IPS DF 19.7 (cell line): ENCODE measurements at regions not wholly inside any gene's neighbourhood (a gene's known extent, or its start where the extent isn't known, plus 50 kb on each side); places are given as distances from the start of the nearest gene placed in this dataset.

Experiments used
- DNase-seq: peaks from one replicate; pipeline ENCODE4 v3.0.0-alpha.2; 2013; ENCODE audit warnings: low read depth, low spot score

DNA sequence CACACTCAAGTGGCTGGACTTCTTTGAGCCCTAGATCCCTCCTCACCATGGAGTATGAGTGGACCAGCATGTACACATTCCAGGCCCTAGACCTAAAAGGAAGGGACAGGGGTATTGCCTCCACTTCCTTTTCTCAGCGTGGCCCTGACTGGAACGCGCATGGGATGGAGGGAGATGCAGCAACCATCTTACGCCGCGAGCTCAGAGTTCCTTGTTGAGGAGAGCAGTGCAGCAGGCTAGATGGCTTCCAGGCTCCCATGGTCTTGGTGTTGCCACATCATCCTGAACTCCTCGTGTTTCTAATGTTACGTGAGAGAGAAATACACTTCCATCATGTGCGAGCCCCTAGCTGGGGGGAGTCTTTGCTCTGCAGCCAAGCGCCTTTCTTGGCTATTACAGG, 61.8 kb upstream of the DIO3 start:
- no peak for DNase-seq

DNA sequence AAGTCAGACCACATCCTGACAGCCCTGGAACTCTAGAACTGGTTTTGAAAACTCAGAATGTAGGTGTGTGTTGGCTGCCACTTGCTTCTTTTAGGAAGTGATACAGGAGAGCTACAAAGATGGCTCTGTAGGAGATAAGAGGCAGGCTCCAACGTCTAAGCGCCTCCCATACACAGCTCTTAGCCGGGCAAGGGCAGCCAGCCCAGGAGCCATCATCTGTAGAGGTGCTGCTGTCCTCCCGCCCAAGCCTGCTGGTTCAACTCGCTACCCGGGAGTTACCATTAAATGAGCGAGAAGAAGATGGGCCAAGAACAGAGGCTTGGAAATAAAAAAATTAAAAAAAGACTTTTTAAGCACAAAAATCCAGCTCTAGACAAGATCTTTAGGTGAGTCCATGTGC, 61.2 kb upstream of the DIO3 start:
- DNase-seq, result no peak

DNA sequence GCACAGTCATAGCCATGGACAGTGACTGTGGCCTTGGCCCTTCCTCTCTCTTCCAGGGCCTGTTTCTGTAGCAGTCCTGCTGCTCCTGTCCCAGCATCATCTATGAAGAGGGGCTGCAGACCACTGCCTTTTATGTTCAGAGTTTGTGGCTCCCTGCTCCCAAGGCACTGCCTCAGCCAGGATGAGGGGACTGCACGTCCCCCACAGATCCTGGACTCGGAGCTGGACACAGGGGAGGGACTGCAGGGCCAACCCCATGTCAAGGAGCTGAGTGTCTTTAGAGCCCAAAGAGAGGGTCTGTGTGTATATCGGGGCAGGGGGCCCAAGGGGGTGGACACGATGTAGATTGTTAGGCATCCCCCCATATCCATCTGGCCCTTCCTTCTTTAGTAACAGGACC, 60.6 kb upstream of the DIO3 start:
- no peak for DNase-seq

DNA sequence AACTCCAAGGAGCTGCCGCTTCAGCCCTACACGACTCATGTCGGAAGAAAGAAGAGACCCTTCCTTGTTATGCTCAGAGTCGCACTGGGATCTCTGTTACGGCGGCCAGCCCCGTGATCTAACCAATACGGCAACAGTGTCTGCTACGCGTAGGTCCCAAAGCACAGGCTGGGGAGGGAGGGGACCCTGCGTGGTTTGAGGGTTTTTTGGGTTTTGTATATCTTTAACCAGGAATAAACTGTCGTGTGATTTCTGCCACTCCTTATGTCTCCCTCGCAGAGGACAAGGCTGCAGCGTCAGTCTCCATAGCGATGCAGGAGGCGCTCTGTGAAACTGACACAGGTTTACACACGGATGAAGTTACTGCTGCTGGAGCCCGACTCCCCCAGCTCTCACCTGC, 60.0 kb upstream of the DIO3 start:
- no peak for DNase-seq

DNA sequence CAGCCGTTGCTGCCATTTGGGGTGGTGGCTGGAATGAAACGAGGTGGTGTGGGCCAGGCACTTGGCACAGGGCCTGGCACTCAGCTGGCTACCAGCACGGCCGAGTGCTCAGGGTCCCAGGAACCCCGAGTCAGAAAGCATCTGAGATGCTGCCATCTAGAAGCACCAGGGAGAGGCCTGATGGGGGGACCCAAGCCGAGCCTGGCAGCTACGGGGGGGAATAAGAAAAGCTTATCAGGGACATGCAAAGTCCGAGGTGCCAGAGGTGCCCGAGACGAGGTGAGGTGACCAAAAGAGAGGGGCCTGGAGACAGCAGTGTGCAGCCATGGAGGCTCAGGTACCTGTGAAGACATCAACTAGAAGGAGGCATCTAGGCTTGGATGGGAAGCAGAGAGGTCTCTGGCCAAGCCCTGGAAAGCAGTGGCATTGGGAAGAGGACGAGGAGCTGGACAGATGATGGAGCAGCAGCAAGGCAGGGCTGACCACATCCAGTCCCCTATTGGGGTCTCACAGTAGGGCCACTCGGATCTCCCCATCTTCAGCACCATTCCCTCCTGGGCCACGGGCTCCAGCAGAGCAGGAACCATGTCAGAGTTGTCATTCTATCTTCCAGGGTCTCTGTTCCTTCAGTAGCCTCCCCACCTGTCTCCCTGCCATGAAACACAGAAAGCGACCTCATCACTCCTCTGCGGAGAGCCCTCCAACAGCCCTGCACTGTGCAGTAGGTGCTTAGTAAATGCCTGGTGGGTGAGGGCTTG, 59.3 kb upstream of the DIO3 start:
- DNase-seq, result no peak

DNA sequence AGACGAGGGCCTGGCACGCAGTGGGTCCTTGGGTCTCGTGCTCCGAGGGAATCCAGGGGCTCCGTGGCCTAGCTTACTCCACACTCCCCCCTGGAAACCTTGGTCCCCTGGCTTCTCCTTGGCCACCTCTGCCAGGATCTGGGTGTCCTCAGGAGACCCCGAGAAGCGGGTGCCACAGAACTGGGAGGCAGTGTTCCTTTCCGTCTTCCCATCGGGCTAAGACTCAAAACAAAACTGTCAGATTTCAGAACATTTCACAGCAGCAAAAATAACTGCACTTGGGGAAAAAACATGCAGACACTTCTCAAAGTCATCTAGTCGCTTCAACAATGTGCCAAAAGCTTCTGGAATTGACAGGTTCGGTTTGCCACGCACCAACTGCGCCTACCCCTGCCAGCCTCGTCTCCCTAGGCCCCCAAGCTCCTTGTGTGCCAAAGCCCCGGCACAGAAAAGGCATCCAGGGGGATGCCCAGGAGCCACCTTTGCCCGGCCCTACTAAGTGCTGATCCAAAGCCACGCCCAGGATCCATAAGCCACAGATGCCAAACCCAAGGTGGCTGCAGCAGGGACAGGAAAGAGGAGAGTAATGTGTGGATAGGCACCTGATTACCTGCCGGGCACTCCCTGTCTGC, 58.4 kb upstream of the DIO3 start:
- no peak for DNase-seq

DNA sequence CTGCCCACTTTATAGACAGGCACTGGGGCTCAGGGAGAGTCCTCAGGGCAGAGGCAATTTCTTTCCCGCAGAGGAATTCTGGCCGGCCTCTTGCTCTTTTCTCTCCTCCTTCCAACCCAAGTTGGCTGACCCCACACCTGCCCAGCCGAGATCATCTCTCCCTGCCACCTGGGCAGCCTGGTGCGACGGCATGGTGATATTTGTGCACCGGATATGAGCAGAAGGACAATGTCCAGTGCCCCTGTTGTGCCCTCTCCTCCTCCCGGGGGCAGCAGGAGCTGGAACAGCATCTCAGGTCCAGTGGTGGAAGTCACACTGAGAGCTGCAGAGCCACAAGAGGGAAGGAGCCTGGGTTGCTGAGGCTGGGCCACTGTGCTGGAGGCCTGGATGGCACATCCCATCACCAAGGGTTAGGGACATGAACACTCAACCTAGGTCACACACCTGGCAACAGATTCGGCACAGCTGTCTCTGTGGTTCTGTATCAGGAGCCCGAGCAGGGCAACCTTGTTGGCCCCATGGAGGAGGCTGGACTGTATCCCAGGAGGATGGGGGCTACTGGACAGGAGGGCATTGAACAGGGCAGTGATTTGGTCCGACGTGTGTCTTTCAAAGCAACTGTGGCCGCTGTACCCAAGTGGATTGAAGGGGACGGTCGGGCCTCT, 57.7 kb upstream of the DIO3 start:
- no peak for DNase-seq

DNA sequence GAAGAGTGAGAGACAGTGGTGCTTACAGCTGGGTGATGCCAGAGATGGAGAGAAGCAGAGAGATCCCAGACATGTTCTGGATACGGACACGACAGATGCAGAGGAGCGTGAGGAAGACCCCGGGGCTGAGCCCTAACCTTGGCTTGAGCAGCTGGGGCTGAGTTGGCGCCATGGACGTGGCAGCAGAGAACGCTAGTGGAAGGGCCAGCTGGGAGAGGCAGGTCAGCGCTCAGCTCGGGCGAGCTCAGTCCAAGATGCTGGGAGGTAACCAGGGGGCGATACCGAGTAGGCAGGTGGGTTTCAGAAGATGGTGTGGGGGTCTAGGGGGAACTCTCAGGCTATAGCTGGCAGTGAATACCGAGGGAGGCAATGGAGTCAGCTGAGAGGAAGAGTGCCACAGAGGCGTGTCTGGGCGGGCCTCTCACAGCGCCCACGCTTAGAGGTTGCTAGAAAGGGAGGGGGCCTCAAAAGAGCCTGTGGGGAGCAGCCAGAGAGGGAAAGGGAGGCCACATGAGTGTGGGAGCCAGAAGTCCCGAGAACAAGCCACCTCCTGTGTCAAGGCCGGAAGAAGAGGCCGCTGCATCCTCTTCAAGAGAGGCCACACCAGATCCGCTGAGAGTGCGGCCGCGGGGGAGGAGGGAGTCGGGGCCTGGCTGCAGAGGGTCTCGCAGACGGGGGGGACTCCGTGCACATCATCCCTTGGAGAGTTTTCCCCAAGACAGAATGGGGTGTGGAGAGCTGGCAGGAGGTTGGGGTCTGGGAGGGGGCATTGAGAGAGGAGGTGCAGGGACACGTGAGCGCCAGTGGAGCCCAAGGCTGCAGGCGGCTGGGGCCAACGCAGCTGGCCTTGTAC, 57.0 kb upstream of the DIO3 start:
- DNase-seq, result no peak

DNA sequence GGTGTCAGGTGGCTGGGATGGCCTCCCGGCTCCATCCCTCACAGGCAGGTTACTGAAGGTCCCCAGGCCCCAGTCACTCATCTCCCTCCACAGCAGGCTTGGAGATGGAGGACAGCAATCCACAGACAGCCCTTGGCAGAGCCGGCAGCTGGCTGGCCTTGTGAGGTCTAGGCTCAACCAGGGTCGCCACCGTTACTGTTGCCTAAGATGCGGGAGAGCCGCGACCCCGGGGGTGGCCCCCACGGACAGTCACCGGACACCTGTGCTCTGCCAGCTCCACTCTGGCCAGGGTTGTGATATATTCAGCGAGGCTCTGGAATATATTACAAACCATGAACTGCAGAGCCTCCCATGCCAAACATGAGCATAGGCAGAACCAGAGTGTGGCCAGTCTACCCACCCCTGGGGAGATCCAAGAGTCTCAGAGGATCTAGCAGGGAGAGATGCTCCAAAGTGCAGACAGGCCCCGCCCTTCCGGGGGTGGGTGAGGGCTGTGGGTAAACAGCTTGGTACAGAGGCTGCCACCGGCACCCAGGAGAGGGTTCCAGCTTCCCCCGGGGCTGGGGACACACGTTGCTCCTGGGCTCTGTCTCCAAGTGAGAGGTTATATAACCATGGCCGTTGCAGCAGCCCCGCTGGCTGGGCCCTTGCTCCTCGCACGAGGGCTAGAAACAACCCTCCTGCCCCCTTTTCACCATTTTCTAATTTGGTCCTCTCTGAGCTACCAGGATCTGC, 55.9 kb upstream of the DIO3 start:
- DNase-seq, result no peak

DNA sequence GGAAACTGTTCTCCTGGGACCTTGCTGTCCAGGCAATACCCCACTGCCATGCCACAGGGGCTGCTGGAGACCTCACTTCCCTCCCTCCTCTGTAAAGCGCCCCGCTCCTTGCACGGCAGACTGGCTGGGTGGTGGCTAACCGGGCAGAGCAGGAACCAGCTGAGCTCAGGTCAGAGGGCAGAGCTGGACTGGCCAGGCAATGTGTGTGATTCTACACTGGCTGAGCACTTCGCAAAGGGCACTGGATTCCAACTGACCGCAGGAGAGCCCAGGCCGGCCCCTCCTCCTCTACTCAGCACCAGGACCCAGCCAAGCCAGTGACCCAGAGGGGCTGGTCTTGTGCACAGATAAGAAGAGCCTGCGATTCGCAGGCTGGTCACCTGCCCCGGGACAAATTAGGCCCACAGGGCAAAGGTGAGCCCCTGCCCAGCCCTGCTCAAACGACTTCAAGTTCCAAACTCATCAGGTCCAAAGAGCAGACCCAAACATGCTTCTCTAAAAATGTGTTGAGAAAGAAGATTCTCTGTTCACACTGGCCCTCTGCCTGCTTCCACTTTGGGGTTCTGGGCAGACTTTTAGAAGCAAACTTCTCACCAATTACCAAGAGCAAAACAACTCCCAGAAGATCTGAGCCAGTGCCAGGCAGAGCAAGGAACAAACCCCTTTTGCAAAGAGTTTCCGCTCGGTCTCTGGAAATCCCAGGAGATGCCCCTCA, 54.9 kb upstream of the DIO3 start:
- no peak for DNase-seq

DNA sequence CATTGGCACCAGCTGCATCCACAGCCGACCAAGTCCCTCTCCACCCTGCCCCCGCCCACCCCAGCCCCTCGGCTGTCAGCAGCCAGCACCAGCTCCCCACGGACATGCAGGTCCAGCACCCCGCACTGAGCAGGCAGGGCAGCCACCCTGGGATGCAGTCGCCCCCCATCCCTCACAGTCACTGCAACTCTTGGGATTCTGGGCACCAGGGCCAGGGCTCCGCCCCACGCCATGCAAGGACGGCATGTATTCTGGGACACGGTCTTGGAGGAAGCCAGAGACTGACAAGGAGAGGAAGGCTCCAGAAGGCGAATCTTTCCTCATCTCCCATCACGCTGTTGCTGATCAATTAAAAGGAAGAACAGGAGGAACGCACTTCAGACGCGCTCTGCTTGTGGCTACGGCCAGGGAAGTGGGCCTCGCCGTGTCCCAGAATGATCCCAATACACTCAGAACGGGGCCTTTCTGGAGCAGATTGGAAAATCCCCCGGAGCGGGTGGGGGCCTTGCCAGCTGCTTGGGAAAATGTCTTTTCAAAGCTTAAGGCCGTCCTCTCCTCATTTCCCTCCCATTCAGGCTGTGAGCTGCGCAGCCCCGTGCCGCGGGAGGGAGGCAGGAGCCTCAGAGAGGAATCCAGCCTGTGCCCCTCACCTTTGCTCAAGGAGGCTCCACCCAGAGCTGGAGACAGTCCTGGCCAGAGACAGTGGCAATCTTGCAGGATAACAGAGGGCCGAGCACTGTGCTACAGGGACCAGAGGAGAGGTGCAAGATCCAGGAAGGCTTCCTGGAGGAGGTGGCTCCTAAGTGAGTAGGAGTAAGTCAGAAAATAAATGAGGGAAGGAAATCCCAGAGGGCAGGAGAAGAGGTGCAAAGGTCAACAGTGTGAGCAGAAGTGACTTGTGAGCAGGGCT, 54.1 kb upstream of the DIO3 start:
- DNase-seq, result no peak

DNA sequence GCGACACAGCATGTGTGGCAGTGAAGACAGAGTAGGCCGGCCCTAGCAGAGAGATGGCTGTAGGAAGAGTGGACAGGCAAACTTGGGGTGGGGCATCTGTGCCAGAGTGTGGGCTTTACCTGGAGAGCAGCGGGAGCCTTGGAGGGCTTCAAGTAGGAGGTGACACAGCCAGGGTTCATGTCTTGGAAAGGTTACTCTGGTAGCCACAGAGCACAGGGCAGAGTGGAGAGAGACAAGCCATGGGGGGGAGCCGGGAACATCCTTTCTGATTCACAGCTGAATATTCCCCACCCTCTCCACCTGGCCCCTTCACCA, 53.5 kb upstream of the DIO3 start:
- DNase-seq, result no peak

DNA sequence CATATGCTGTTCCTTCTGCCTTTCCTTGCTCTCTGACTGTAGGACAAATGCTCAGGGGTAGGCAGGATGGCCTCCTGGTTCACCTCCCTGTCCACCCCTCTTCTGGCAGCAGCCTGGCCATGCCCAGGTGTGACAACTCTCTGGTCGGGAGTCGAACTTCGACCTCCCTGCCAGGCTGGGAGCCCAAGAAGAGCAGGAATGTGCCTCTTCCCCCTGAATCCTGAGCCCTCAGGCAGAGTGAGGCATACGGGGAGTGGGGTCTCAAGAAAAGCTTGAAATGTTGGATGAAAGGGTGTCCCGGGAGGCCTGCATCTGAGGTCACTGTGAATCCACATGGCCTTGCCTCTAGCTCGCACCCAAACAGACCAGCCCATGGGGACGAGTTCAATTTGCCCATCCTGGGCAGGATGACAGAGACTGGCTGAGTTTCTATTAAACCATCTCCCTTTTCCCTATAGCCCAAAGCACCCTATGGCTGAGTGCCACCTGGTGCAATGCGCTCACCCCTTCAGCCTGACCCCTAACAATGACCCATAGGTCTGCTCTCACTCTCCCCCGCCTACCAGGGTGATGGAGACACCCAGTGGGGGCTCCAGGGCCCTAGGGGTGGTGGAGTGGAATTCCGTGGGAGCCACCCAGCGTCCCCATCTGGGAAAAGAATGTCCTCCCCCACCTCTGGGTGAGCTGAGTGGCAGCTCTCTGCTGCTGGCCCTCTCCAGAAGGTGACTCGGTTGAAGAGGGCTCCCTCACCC, 52.9 kb upstream of the DIO3 start:
- DNase-seq, result no peak

DNA sequence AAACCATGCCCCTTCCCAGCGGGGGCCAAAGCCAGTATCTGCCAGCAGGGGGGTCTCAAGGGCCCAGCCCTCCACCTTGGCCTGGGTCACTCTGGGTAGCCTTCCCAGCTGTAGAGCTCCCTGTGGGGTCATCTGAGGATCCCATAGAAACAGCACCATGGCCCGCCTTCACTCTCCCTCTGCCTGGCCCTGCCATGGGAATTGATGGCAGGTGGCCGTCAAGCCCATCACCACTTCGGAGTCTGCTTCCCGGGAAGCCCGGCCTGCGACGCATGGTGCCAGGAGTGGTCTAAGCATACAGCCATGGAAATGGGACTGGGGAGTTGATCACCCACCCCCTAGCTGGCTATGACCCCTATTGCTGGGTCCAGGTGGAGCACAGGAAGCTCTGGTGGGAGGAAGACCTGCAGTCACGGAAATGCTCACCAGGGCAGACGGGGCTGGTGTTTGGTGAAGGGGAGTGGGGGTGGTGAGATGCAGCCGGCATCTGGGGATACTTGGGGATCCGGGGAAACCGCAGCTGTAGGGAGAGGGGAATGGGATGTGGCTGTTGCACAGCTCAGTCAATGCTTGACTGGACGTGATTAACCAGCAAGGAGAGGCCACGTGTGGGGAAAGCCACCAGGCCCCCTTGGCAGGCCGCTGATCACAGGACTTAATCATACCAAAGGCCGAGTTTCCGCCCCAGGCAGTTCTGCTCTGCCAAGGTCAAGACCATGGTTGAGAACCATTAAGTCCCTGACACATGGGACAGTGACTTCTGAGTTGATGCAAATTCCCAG, 52.2 kb upstream of the DIO3 start:
- no peak for DNase-seq

DNA sequence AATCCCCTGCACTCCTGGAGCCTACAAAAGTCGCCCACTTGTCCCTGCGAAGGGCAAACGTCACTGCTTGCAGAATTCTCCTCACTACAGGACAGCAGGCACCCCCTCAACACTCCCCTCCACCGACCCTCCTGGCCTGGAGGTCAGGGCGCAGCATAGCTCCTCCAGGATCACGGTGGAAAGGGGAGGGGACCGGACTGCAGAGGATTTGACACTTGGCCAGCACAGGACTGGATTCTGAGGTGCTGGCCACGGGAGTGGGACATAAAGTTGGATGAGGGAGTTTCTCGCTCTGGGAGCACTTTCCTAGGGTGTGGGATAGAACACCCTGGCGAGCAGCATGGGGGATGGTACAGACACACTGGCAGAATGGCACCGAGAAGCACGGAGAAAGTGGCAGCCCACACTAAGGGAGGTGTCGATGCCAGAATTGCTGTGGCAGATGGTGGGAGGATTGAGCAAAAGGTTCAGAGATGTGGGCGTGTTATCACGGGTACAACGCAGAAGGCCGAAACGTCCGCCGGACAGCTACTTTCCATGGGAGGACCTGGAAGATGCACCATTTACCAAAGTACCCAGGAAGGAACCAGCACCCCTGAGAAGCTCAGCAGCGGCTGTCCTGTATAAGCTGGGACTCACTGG, 51.4 kb upstream of the DIO3 start:
- no peak for DNase-seq

DNA sequence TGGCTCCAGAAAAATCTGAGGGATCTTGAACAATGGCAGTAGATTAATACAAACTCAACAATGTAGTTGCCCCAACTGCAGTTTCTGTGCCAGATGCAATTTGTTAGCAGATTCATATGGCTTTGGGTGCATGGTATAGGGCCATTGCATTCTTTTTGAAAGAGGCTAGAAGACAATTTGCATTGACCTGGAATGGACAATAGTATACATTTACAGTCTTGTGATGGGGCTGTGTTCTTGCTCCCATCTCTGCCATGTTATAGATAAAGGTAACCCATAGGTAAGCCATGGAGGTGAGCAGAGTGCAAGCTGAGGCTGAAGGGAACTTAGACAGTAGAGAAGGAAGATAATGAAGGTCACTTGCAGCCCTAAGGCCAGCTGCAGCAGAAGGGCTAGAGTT, 50.1 kb upstream of the DIO3 start:
- no peak for DNase-seq
